ENCODE measurements at regions not wholly inside any gene's neighbourhood (a gene's known extent, or its start where the extent isn't known, plus 50 kb on each side); places are given as distances from the start of the nearest gene placed in this dataset.

DNA sequence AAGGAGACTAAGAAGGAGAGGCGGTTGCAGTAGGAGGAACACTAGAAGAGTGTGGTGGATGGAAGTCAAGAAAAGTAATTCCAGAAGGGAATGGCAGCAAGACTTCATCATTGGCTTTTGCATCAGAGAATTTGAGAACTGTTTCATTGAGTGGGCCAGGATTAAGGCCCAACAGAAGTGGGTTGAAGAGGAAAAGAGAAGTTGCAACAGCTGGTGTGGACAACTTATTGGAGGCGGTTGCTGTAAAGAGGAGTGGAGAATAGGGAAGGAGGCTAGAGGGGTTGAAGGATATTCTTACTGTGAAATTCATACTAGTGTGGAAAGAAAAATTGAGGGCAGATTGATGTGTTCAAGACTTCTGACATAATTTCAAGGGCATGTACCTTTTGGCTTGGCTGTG, 168.7 kb upstream of the FN1 start:
- H3K9me3 ChIP-seq (replicated peaks; ENCODE audit: control insufficient read depth, insufficient read depth, low read depth, low read length), result no peaks in the 10 kb centered on the region
- no TSS peak for BruUV-seq (replicated peaks)
- no peak overlapping the region for H3K27ac ChIP-seq (ENCODE audit: extremely low read depth, low read depth, low read length)
- FAIRE-seq (no peak), ATAC-seq (no peak), DNase-seq (ENCODE audit: extremely low read depth in 1 of 4, low spot score in 3 of 4) (no peak)
- H3K36me3 ChIP-seq (ENCODE audit: control insufficient read depth, insufficient read depth, low read length), result no peaks in the 10 kb centered on the region
- no peak overlapping the region for H3K4me2 ChIP-seq (ENCODE audit: insufficient read depth, low read length)
- CTCF ChIA-PET (ENCODE audit: low intra/inter-chr PET ratio), result no interaction called here
- in situ Hi-C loops (cut with MboI) (no loop called here), intact Hi-C loops (cut with micrococcal nuclease) (no loop called here)
- H3K4me1 ChIP-seq (replicated peaks in 1 of 2; ENCODE audit: control insufficient read depth in 2 of 2, insufficient read depth in 2 of 2, low read length in 2 of 2), result peaks cover 0 to 4% of the 10 kb centered on the region in 2 experiments; a peak in 1 of 5 replicates
- no peaks in the 10 kb centered on the region for H3K9me1 ChIP-seq (ENCODE audit: control insufficient read depth, insufficient read depth, low read length)
- H3K9ac ChIP-seq (ENCODE audit: insufficient read depth in 1 of 2, low read depth in 2 of 2, low read length in 2 of 2), result no peak overlapping the region
- H3K79me2 ChIP-seq (ENCODE audit: control insufficient read depth, insufficient read depth, low read length), result no peaks in the 10 kb centered on the region
- no peak overlapping the region for H3K4me3 ChIP-seq
- no peak overlapping the region for H2AFZ ChIP-seq (ENCODE audit: low read depth, low read length)
- POLR2A ChIA-PET, result no interaction called here
- 86% methylated on average over 1 of the region's 2 CpGs for WGBS (ENCODE audit: insufficient coverage, low coverage, missing lambda C conversion rate)
- H4K20me1 ChIP-seq (replicated peaks; ENCODE audit: control insufficient read depth, insufficient read depth, low read length), result no peaks in the 10 kb centered on the region
- no peak for TF ChIP-seq TARDBP (IDR thresholded peaks at IDR 0.05)
- no peak for TF ChIP-seq EHMT2 (IDR thresholded peaks at IDR 0.05)
- TF ChIP-seq ETV6 (IDR thresholded peaks at IDR 0.05; ENCODE audit: borderline replicate concordance in 1 of 2, low read depth in 2 of 2, low read length in 1 of 2), result no peak
- TF ChIP-seq ETV6 (CRISPR knock-in tag; IDR thresholded peaks at IDR 0.05; ENCODE audit: borderline replicate concordance), result no peak
- no peak for TF ChIP-seq RAD51 (IDR thresholded peaks at IDR 0.05; ENCODE audit: borderline replicate concordance, low read depth)
- no peak for TF ChIP-seq ZNF184 (CRISPR knock-in tag; IDR thresholded peaks at IDR 0.05)
- TF ChIP-seq ATF1 (CRISPR knock-in tag; IDR thresholded peaks at IDR 0.05), result no peak
- TF ChIP-seq ATF1 (tag; IDR thresholded peaks at IDR 0.05), result no peak
- no peak for TF ChIP-seq TAF15 (IDR thresholded peaks at IDR 0.05; ENCODE audit: low read depth, low read length)
- TF ChIP-seq ZSCAN29 (IDR thresholded peaks at IDR 0.05), result no peak
- no peak for TF ChIP-seq TEAD1 (CRISPR knock-in tag; IDR thresholded peaks at IDR 0.05)
- TF ChIP-seq NCOR1 (IDR thresholded peaks at IDR 0.05), result no peak
- no peak for TF ChIP-seq CSDE1 (IDR thresholded peaks at IDR 0.05)
- TF ChIP-seq, protein P1, sequence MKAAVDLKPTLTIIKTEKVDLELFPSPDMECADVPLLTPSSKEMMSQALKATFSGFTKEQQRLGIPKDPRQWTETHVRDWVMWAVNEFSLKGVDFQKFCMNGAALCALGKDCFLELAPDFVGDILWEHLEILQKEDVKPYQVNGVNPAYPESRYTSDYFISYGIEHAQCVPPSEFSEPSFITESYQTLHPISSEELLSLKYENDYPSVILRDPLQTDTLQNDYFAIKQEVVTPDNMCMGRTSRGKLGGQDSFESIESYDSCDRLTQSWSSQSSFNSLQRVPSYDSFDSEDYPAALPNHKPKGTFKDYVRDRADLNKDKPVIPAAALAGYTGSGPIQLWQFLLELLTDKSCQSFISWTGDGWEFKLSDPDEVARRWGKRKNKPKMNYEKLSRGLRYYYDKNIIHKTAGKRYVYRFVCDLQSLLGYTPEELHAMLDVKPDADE (conservative IDR thresholded peaks at IDR 0.05; ENCODE audit: control insufficient read depth, low read depth, low read length), result no peak
- no peak for TF ChIP-seq RFX1 (IDR thresholded peaks at IDR 0.05)
- no peak for TF ChIP-seq TAF9B (IDR thresholded peaks at IDR 0.05; ENCODE audit: partially characterized antibody)
- no peak for TF ChIP-seq ZNF830 (CRISPR knock-in tag; IDR thresholded peaks at IDR 0.05)
- TF ChIP-seq WHSC1 (IDR thresholded peaks at IDR 0.05; ENCODE audit: low read length), result no peak
- TF ChIP-seq, protein P2, sequence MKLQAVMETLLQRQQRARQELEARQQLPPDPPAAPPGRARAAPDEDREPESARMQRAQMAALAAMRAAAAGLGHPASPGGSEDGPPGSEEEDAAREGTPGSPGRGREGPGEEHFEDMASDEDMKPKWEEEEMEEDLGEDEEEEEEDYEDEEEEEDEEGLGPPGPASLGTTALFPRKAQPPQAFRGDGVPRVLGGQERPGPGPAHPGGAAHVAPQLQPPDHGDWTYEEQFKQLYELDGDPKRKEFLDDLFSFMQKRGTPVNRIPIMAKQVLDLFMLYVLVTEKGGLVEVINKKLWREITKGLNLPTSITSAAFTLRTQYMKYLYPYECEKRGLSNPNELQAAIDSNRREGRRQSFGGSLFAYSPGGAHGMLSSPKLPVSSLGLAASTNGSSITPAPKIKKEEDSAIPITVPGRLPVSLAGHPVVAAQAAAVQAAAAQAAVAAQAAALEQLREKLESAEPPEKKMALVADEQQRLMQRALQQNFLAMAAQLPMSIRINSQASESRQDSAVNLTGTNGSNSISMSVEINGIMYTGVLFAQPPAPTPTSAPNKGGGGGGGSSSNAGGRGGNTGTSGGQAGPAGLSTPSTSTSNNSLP (IDR thresholded peaks at IDR 0.05; ENCODE audit: borderline replicate concordance, low read depth, low read length), result no peak
- TF ChIP-seq RHOXF2B (CRISPR knock-in tag; conservative IDR thresholded peaks at IDR 0.05), result no peak
- no peak for TF ChIP-seq NFXL1 (CRISPR knock-in tag; IDR thresholded peaks at IDR 0.05)
- no peaks in the 10 kb centered on the region for H3K27me3 ChIP-seq (ENCODE audit: control insufficient read depth in 2 of 2, insufficient read depth in 2 of 2, low read length in 2 of 2)
